DOHH2 (cell line): ENCODE measurements at regions not wholly inside any gene's neighbourhood (a gene's known extent, or its start where the extent isn't known, plus 50 kb on each side); places are given as distances from the start of the nearest gene placed in this dataset.

Source experiments
- H3F3A ChIP-seq: fragments of 200-600 bp; sonication (generic), shearing (Covaris generic); 2 replicates; pipeline ENCODE4 v1.6.0; 2016; ENCODE audit warnings: antibody characterized with exemption, mild to moderate bottlenecking; ENCODE audit not compliant: control insufficient read depth, insufficient read depth
- H3K27ac ChIP-seq: fragments of 200-600 bp; sonication (generic); 2 replicates; pipeline ENCODE4 v1.5.1; 2014; ENCODE audit warnings: low read depth, mild to moderate bottlenecking, low read length, moderate library complexity
- H3K27me3 ChIP-seq: fragments of 200-600 bp; sonication (generic); 2 replicates; pipeline ENCODE4 v1.6.1; 2014; ENCODE audit warnings: mild to moderate bottlenecking, low read length, mixed read lengths; ENCODE audit not compliant: control insufficient read depth
- H3K36me3 ChIP-seq: fragments of 200-600 bp; sonication (generic); 2 replicates; pipeline ENCODE4 v1.6.1; 2014; ENCODE audit warnings: mild to moderate bottlenecking, low read length, moderate library complexity, mixed read lengths; ENCODE audit not compliant: control insufficient read depth
- H3K4me1 ChIP-seq: fragments of 200-600 bp; sonication (generic); 2 replicates; pipeline ENCODE4 v1.6.1; 2014; ENCODE audit warnings: mild to moderate bottlenecking, low read length, mixed read lengths; ENCODE audit not compliant: control insufficient read depth
- H3K4me2 ChIP-seq: fragments of 200-600 bp; sonication (generic); 2 replicates; pipeline ENCODE4 v1.6.0; 2014; ENCODE audit warnings: mild to moderate bottlenecking, low read length, moderate library complexity
- H3K4me3 ChIP-seq: fragments of 200-600 bp; sonication (generic); 2 replicates; pipeline ENCODE4 v1.5.1; 2014; ENCODE audit warnings: mild to moderate bottlenecking, low read length, mixed read lengths
- H3K79me2 ChIP-seq: fragments of 200-600 bp; sonication (generic); 2 replicates; pipeline ENCODE4 v1.6.1; 2014; ENCODE audit warnings: mild to moderate bottlenecking, low read length, mixed read lengths; ENCODE audit not compliant: control insufficient read depth
- H3K9me2 ChIP-seq: fragments of 200-600 bp; sonication (generic); replicated peaks from 2 replicates; pipeline ENCODE4 v1.6.1; 2014; ENCODE audit warnings: mild to moderate bottlenecking, low read length, mixed read lengths; ENCODE audit not compliant: control insufficient read depth
- H3K9me3 ChIP-seq: fragments of 200-600 bp; sonication (generic); 2 replicates; pipeline ENCODE4 v1.6.1; 2014; ENCODE audit warnings: antibody characterized with exemption, low read length, mixed read lengths; ENCODE audit not compliant: control insufficient read depth, insufficient read depth
- H4K20me1 ChIP-seq: fragments of 200-600 bp; sonication (generic); 2 replicates; pipeline ENCODE4 v1.6.0; 2014; ENCODE audit warnings: low read depth, mild to moderate bottlenecking, antibody characterized with exemption, low read length, moderate library complexity; ENCODE audit not compliant: control insufficient read depth, insufficient read depth
- CTCF ChIP-seq: fragments of 200-600 bp; sonication (generic); IDR thresholded peaks from one replicate; pipeline ENCODE4 v1.5.1; 2014; ENCODE audit warnings: antibody characterized with exemption, mild to moderate bottlenecking, low read depth, low read length; ENCODE audit not compliant: poor library complexity, severe bottlenecking
- EZH2phosphoT487 ChIP-seq: fragments of 200-600 bp; sonication (generic); IDR thresholded peaks from 2 replicates; pipeline ENCODE4 v1.6.1; 2017; ENCODE audit warnings: borderline replicate concordance, mild to moderate bottlenecking, antibody characterized with exemption, low read length, moderate library complexity, mixed read lengths

DNA sequence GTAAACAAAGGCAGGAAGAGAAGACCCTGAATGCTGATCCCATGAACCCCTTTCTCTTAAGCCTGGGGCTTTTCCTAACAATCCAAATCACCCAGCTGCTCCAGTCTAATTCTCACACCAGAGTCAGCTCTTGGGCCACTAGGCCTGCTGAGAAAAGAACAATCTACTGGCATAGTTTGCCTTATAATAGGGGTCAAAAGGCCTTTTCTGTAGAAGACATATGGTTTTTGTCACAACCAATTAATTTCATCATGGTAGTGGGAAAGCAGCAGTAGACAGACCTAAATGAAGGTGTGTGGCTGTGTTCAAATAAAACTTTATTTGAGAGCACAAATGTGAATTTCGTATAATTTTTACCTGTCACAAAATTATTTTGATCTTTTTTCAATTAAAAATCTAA lies 994.7 kb upstream of the EPHA7 start:
- Histone ChIP-seq H3K27me3 (no peaks in the 10 kb centered on the region), H3K27ac (no peak overlapping the region), H3K4me2 (no peak overlapping the region), H3K4me1 (no peaks in the 10 kb centered on the region), H3K9me3 (no peaks in the 10 kb centered on the region), H4K20me1 (no peaks in the 10 kb centered on the region), H3K79me2 (no peaks in the 10 kb centered on the region), H3K9me2 (no peaks in the 10 kb centered on the region), H3K36me3 (no peaks in the 10 kb centered on the region), H3K4me3 (no peak overlapping the region), H3F3A (no peaks in the 10 kb centered on the region)
- TF ChIP-seq CTCF (no peak), EZH2phosphoT487 (no peak)

DNA sequence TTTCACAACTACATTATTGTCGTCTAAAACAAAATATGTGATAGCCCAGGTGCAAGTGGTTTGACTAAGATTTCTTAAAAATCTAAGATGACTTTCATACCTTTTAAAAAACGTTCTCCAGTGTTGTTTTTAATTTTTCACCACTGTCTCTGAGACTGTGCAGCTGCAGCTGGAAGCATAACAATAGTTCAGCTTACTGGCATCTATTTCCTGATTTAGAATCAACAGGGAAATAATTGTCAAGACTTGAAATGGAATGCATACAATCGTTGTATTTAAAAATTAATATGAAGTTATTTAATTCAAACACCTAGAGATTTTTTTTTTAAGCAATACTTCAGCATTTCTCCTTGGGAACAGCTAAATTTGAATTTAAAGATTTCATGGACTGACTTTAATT lies 982.0 kb upstream of the EPHA7 start:
- H3K36me3 ChIP-seq = no peaks in the 10 kb centered on the region
- no peaks in the 10 kb centered on the region for H3K4me1 ChIP-seq
- H3K27ac ChIP-seq = no peak overlapping the region
- H3F3A ChIP-seq = no peaks in the 10 kb centered on the region
- H4K20me1 ChIP-seq = no peaks in the 10 kb centered on the region
- TF ChIP-seq EZH2phosphoT487 (no peak), CTCF (no peak)
- H3K79me2 ChIP-seq = no peaks in the 10 kb centered on the region
- no peaks in the 10 kb centered on the region for H3K9me3 ChIP-seq
- H3K4me2 ChIP-seq = no peak overlapping the region
- H3K27me3 ChIP-seq = no peaks in the 10 kb centered on the region
- no peak overlapping the region for H3K4me3 ChIP-seq
- no peaks in the 10 kb centered on the region for H3K9me2 ChIP-seq

GRCh38 chr6:94394822-94395221 lies 975.5 kb upstream of the EPHA7 start:
- H4K20me1 ChIP-seq = no peaks in the 10 kb centered on the region
- H3K4me2 ChIP-seq = no peak overlapping the region
- no peaks in the 10 kb centered on the region for H3K9me2 ChIP-seq
- no peaks in the 10 kb centered on the region for H3K9me3 ChIP-seq
- no peak overlapping the region for H3K27ac ChIP-seq
- H3K79me2 ChIP-seq = no peaks in the 10 kb centered on the region
- no peaks in the 10 kb centered on the region for H3K36me3 ChIP-seq
- no peaks in the 10 kb centered on the region for H3K27me3 ChIP-seq
- no peaks in the 10 kb centered on the region for H3F3A ChIP-seq
- TF ChIP-seq CTCF (no peak), EZH2phosphoT487 (no peak)
- H3K4me3 ChIP-seq = no peak overlapping the region
- H3K4me1 ChIP-seq = no peaks in the 10 kb centered on the region

- TF ChIP-seq EZH2phosphoT487 (no peak), CTCF (no peak)
- Histone ChIP-seq H3K36me3 (no peaks in the 10 kb centered on the region), H3K4me3 (no peak overlapping the region)
Observed at GRCh38 chr6:94389218-94389617, 969.9 kb upstream of the EPHA7 start.

More at GRCh38 chr6:94389218-94389617, 969.9 kb upstream of the EPHA7 start:
- no peaks in the 10 kb centered on the region for H3F3A ChIP-seq
- H3K27me3 ChIP-seq = no peaks in the 10 kb centered on the region
- H3K4me1 ChIP-seq = no peaks in the 10 kb centered on the region
- H3K27ac ChIP-seq = no peak overlapping the region
- no peak overlapping the region for H3K4me2 ChIP-seq
- H3K9me2 ChIP-seq = no peaks in the 10 kb centered on the region
- H4K20me1 ChIP-seq = no peaks in the 10 kb centered on the region
- no peaks in the 10 kb centered on the region for H3K79me2 ChIP-seq
- no peaks in the 10 kb centered on the region for H3K9me3 ChIP-seq
